ENCODE measurements at regions not wholly inside any gene's neighbourhood (a gene's known extent, or its start where the extent isn't known, plus 50 kb on each side); places are given as distances from the start of the nearest gene placed in this dataset.
"Not testable (repeated sequence)": the region's sequence is repeated elsewhere in the genome, so short reads cannot be mapped to it uniquely, and the experiment has no call there.

GRCh38 chr3:176328666-176329065, 868.6 kb downstream of the TBL1XR1 start:
- DNase-seq (ENCODE audit: low read depth): no peak

- no peak for DNase-seq (ENCODE audit: low read depth)
Measured at GRCh38 chr3:176328198-176328597, 869.1 kb downstream of the TBL1XR1 start.

- DNase-seq (ENCODE audit: low read depth): not testable (repeated sequence)
Measured at GRCh38 chr3:176326894-176327490, 870.3 kb downstream of the TBL1XR1 start.

GRCh38 chr3:176321532-176321931, 875.8 kb downstream of the TBL1XR1 start:
- not testable (repeated sequence) for DNase-seq (ENCODE audit: low read depth)

GRCh38 chr3:176321099-176321498, 876.2 kb downstream of the TBL1XR1 start:
- DNase-seq (ENCODE audit: low read depth): no peak

- no peak for DNase-seq (ENCODE audit: low read depth)
Measured at GRCh38 chr3:176313426-176313825, 883.9 kb downstream of the TBL1XR1 start.

GRCh38 chr3:176310641-176311040, 886.6 kb downstream of the TBL1XR1 start:
- DNase-seq (ENCODE audit: low read depth): no peak

GRCh38 chr3:176302271-176302670, 895.0 kb downstream of the TBL1XR1 start:
- DNase-seq (ENCODE audit: low read depth): no peak

GRCh38 chr3:176296066-176296597, 901.1 kb downstream of the TBL1XR1 start:
- no peak for DNase-seq (ENCODE audit: low read depth)

- DNase-seq (ENCODE audit: low read depth): no peak
Measured at GRCh38 chr3:176293276-176293675, 904.0 kb downstream of the TBL1XR1 start.

- DNase-seq (ENCODE audit: low read depth): no peak
Measured at GRCh38 chr3:176286476-176287085, 910.7 kb downstream of the TBL1XR1 start.

- no peak for DNase-seq (ENCODE audit: low read depth)
Measured at GRCh38 chr3:176275538-176275937, 921.7 kb downstream of the TBL1XR1 start.

GRCh38 chr3:176275113-176275512, 922.2 kb downstream of the TBL1XR1 start:
- no peak for DNase-seq (ENCODE audit: low read depth)

- DNase-seq (ENCODE audit: low read depth): no peak
Measured at GRCh38 chr3:176274161-176274560, 923.1 kb downstream of the TBL1XR1 start.

GRCh38 chr3:176262071-176262470, 935.2 kb downstream of the TBL1XR1 start:
- DNase-seq (ENCODE audit: low read depth): no peak

- DNase-seq (ENCODE audit: low read depth): no peak
Measured at GRCh38 chr3:176247191-176247590, 950.1 kb downstream of the TBL1XR1 start.

GRCh38 chr3:176219970-176220369, 977.3 kb downstream of the TBL1XR1 start:
- no peak for DNase-seq (ENCODE audit: low read depth)

- DNase-seq (ENCODE audit: low read depth): no peak
Measured at GRCh38 chr3:176214758-176215157, 982.5 kb downstream of the TBL1XR1 start.

GRCh38 chr3:176213314-176213713, 984.0 kb downstream of the TBL1XR1 start:
- DNase-seq (ENCODE audit: low read depth): not testable (repeated sequence)

- no peak for DNase-seq (ENCODE audit: low read depth)
Measured at GRCh38 chr3:176208915-176209314, 988.4 kb downstream of the TBL1XR1 start.

- DNase-seq (ENCODE audit: low read depth): no peak
Measured at GRCh38 chr3:176208283-176208682, 989.0 kb downstream of the TBL1XR1 start.

- DNase-seq (ENCODE audit: low read depth): no peak
Measured at GRCh38 chr3:176206809-176207208, 990.5 kb downstream of the TBL1XR1 start.

GRCh38 chr3:176202652-176203051, 994.6 kb downstream of the TBL1XR1 start:
- no peak for DNase-seq (ENCODE audit: low read depth)
